Upper lobe of left lung (tissue), 6 donors: ENCODE measurements at regions not wholly inside any gene's neighbourhood (a gene's known extent, or its start where the extent isn't known, plus 50 kb on each side); places are given as distances from the start of the nearest gene placed in this dataset.

Source experiments
- ATAC-seq, 2 donors: fragments of 200-7000 bp; cut with Tn5 transposase; one replicate each; pipeline ENCODE4 v1.9.1; 2022; ENCODE audit warnings: mild to moderate bottlenecking in 2 of 2, moderate library complexity in 2 of 2; ENCODE audit not compliant: low FRiP score in 2 of 2
- DNase-seq, 2 donors: peaks; one replicate each; pipeline ENCODE4 v3.0.0-alpha.2; 2019 to 2020
- H3K27ac ChIP-seq, 4 donors: fragments of 200-600 bp; sonication (generic); one replicate each; pipeline ENCODE4 v1.5.1; 2016 to 2019
- H3K27me3 ChIP-seq, 4 donors: fragments of 200-600 bp; sonication (generic); one replicate each; pipeline ENCODE4 v1.5.1; 2017 to 2019
- H3K36me3 ChIP-seq, 4 donors: fragments of 200-600 bp; sonication (generic); one replicate each; pipeline ENCODE4 v1.5.1; 2016 to 2019
- H3K4me1 ChIP-seq, 4 donors: fragments of 200-600 bp; sonication (generic); one replicate each; pipeline ENCODE4 v1.5.1; 2018 to 2019
- H3K4me3 ChIP-seq, 4 donors: fragments of 200-600 bp; sonication (generic); one replicate each; pipeline ENCODE4 v1.5.1; 2017 to 2019; ENCODE audit warnings: mild to moderate bottlenecking in 2 of 4, moderate library complexity in 1 of 4
- H3K9me3 ChIP-seq, 4 donors: fragments of 200-600 bp; sonication (generic); one replicate each; pipeline ENCODE4 v1.5.1; 2018 to 2019
- CTCF ChIP-seq, 6 experiments: fragments of 450-650 bp in 4 of 6; fragments of 200-600 bp in 2 of 6; sonication (generic) in 2 of 6; IDR thresholded peaks; one replicate each; pipeline ENCODE4 v1.5.1; 2016 to 2019; ENCODE audit warnings: antibody characterized with exemption in 6 of 6
- EP300 ChIP-seq, 4 donors: sonication (generic); formaldehyde crosslinking; IDR thresholded peaks; one replicate each; pipeline ENCODE4 v1.5.1; 2017; ENCODE audit warnings: antibody characterized with exemption in 4 of 4, control low read depth in 2 of 4
- POLR2A ChIP-seq, 4 donors: fragments of 450-650 bp; IDR thresholded peaks; one replicate each; pipeline ENCODE4 v1.5.1; 2016 to 2017; ENCODE audit warnings: antibody characterized with exemption in 4 of 4, mild to moderate bottlenecking in 2 of 4
- POLR2AphosphoS5 ChIP-seq, 2 donors: sonication (generic); formaldehyde crosslinking; IDR thresholded peaks; one replicate each; pipeline ENCODE4 v1.5.1; 2017; ENCODE audit warnings: antibody characterized with exemption in 2 of 2
- WGBS, 2 donors: methylation state at CpG; one replicate each; pipeline ENCODE4 v1.1.5; 2017 to 2018; 5-methylcytosine and 5-hydroxymethylcytosine counted together
- donor health status: DM: no; HTN: no; CAD: no; lungs with moderate emphysema.
- donor health status: DM: no; HTN: yes; CAD: no; lungs with severe emphysema.

- H3K4me3 ChIP-seq = no peak overlapping the region
- TF ChIP-seq POLR2AphosphoS5 (IDR thresholded peaks at IDR 0.05) (no peak), CTCF (IDR thresholded peaks at IDR 0.05) (no peak), EP300 (IDR thresholded peaks at IDR 0.05) (no peak), POLR2A (IDR thresholded peaks at IDR 0.05) (no peak)
- no peaks in the 10 kb centered on the region for H3K4me1 ChIP-seq
- no peaks in the 10 kb centered on the region for H3K36me3 ChIP-seq
- ATAC-seq = no peak
- no peaks in the 10 kb centered on the region for H3K9me3 ChIP-seq
- H3K27ac ChIP-seq = no peak overlapping the region
- H3K27me3 ChIP-seq = no peaks in the 10 kb centered on the region
- 80 to 86% methylated on average over 2 of the region's 2 CpGs for WGBS, 2 donors
- no peak for DNase-seq
Measured at GRCh38 chr5:74991522-74991921, 60.8 kb downstream of the GCNT4 start.

- WGBS, 2 donors = 88 to 89% methylated on average over 6 of the region's 6 CpGs
- Histone ChIP-seq H3K4me1 (no peaks in the 10 kb centered on the region), H3K27ac (no peak overlapping the region), H3K9me3 (no peaks in the 10 kb centered on the region), H3K36me3 (no peaks in the 10 kb centered on the region), H3K27me3 (no peaks in the 10 kb centered on the region), H3K4me3 (no peak overlapping the region)
- TF ChIP-seq CTCF (IDR thresholded peaks at IDR 0.05) (no peak), EP300 (IDR thresholded peaks at IDR 0.05) (no peak), POLR2A (IDR thresholded peaks at IDR 0.05) (no peak), POLR2AphosphoS5 (IDR thresholded peaks at IDR 0.05) (no peak)
- ATAC-seq = no peak
- DNase-seq = no peak
Measured at GRCh38 chr5:74990194-74990593, 62.2 kb downstream of the GCNT4 start.

- no peak overlapping the region for H3K27ac ChIP-seq
- no peak for ATAC-seq
- no peak for TF ChIP-seq CTCF (IDR thresholded peaks at IDR 0.05)
- no peak for TF ChIP-seq POLR2A (IDR thresholded peaks at IDR 0.05)
- TF ChIP-seq POLR2AphosphoS5 (IDR thresholded peaks at IDR 0.05) = no peak
- no peak for TF ChIP-seq EP300 (IDR thresholded peaks at IDR 0.05)
- H3K9me3 ChIP-seq = no peaks in the 10 kb centered on the region
- no peaks in the 10 kb centered on the region for H3K4me1 ChIP-seq
- no peaks in the 10 kb centered on the region for H3K27me3 ChIP-seq
- no peaks in the 10 kb centered on the region for H3K36me3 ChIP-seq
- 96 to 98% methylated on average over 2 of the region's 2 CpGs for WGBS, 2 donors
- no peak for DNase-seq
- H3K4me3 ChIP-seq = no peak overlapping the region
Measured at GRCh38 chr5:74988273-74988983, 63.9 kb downstream of the GCNT4 start.

- no peak for ATAC-seq
- WGBS, 2 donors = 68 to 71% methylated on average over 1 of the region's 1 CpG
- no peaks in the 10 kb centered on the region for H3K36me3 ChIP-seq
Measured at GRCh38 chr5:74978345-74978744, 74.0 kb downstream of the GCNT4 start.

More at GRCh38 chr5:74978345-74978744, 74.0 kb downstream of the GCNT4 start:
- DNase-seq = no peak
- Histone ChIP-seq H3K27me3 (no peaks in the 10 kb centered on the region), H3K4me3 (no peak overlapping the region), H3K27ac (no peak overlapping the region), H3K9me3 (no peaks in the 10 kb centered on the region), H3K4me1 (no peaks in the 10 kb centered on the region)
- TF ChIP-seq CTCF (IDR thresholded peaks at IDR 0.05) = no peak
- no peak for TF ChIP-seq POLR2A (IDR thresholded peaks at IDR 0.05)
- TF ChIP-seq POLR2AphosphoS5 (IDR thresholded peaks at IDR 0.05) = no peak
- TF ChIP-seq EP300 (IDR thresholded peaks at IDR 0.05) = no peak
